NCI-H2107 treated with DMSO at 0.1 percent for 48 hours (cell line): ENCODE measurements at regions not wholly inside any gene's neighbourhood (a gene's known extent, or its start where the extent isn't known, plus 50 kb on each side); places are given as distances from the start of the nearest gene placed in this dataset.
"Not testable (repeated sequence)": the region's sequence is repeated elsewhere in the genome, so short reads cannot be mapped to it uniquely, and the experiment has no call there.

ENCODE experiments used
- DNase-seq: peaks from one replicate; lab custom pipeline; 2025; ENCODE audit not compliant: unreplicated experiment; lab: John Stamatoyannopoulos, UW

DNA sequence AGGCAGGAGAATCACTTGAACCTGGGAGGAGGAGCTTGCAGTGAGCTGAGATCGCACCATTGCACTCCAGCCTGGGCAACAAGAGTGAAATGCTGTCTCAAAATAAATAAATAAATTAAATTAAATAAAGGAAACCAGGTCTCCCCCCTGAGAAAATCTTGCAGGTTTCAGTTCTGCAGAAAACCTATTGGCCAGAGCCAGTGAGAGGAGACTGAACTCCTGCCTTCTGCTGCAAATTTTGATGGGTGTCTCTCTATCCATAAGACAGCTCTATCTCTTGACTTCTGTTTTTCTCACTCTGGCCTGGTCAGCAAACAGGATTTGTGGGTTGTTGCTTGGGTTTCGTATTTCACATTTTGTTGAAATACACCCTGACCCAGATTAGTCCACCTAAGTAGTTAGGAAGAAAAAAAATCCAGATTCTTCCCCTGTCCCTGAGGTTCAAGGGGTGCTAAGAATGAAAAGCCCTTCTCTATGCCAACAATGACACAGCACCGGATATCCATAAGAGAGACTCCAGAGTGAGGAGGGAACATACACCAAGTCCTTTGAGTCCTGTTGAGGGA lies 86.7 kb upstream of the MAP4K4 start:
- DNase-seq: no peak

- DNase-seq: no peak
These were observed 88.1 kb upstream of the MAP4K4 start for GRCh38 chr2:101609433-101609832.

- DNase-seq: no peak
These were observed 88.8 kb upstream of the MAP4K4 start for GRCh38 chr2:101608408-101609310.

DNA sequence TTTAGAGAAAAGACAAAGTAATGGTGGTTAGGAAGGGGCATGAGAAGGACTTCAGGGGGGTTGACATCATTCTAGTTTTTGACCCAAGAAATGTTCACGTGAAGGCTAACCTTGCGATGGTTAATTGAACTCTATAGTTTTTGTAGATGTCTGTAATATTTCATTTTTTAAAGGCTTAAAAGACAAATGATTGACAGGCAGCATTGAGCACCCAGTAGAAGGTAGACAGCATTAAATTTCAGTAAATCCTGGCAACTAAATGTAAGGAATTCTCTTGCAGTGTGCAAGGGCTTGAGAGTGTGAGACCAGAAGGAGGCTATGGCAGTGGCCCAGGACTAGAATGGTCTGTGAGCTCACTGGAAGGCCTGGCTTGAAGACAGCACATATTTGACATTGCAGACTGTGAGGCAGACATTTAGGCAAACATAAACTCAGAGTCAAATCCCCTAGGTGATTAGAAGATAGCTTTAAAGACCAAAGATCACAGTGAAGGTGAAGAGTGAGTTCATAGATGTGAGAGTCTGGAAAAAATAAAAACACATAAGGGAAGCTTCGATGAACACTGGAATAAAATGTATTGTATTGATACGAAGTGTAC lies 100.1 kb upstream of the MAP4K4 start:
- no peak for DNase-seq

GRCh38 chr2:101596333-101596732 lies 101.2 kb upstream of the MAP4K4 start:
- DNase-seq: no peak

DNA sequence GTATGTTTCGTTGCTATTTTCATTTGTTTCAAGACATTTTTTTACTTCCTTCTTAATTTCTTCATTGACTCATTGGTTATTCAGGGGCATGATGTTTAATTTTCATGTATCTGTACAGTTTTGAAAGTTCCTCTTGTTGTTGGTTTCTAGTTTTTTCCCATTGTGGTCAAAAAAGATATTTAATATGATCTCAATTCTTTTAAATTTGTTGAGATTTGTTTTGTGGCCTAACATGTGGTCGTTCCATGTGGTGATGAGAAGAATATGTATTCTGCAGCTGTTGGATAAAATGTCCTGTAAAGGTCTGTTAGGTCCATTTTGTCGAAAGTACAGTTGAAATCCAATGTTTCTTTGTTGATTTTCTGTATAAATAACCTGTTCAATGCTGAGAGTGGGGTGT lies 110.3 kb upstream of the MAP4K4 start:
- DNase-seq: no peak

GRCh38 chr2:101583861-101584260 lies 108.9 kb upstream of the RFX8 start:
- no peak for DNase-seq

GRCh38 chr2:101581675-101582299 lies 106.9 kb upstream of the RFX8 start:
- DNase-seq: no peak

DNA sequence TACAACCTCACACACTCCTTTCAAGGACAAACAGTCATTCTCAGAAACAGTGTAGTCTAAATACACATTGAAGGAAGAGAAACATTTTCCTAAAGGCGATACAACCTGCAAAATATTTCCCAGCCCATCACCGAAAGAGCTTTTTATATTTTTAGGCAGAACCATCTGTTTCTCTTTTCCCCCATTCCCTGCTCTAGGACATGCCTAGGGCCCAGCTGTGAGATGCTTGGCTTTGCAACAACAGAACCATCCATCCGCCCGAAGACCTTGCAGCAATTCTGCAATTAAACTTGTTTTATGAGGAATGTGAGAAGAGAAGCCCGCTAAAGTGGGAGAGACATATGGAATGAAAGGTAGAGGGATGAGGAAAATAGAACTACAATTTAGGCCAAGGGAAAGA lies 105.6 kb upstream of the RFX8 start:
- DNase-seq: no peak

GRCh38 chr2:101578671-101579070 lies 103.8 kb upstream of the RFX8 start:
- no peak for DNase-seq

DNA sequence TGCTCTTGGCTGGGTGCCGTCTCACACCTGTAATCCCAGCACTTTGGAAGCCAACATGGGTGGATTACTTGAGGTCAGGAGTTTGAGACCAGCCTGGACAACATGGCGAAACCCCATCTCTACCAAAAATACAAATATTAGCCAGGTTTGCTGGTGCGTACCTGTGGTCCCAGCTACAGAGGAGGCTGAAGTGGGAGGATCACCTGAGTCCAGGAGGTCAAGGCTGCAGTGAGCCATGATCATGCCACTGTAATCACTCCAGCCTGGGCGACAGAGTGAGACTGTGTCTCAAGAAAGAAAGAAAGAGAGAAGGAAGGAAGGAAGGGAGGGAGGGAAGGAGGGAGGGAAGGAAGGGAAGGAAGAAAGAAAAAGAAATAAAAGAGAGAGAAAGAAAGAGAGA lies 103.2 kb upstream of the RFX8 start:
- not testable (repeated sequence) for DNase-seq

- no peak for DNase-seq
These were observed 102.3 kb upstream of the RFX8 start for GRCh38 chr2:101577173-101577572.

- DNase-seq: no peak
These were observed 99.7 kb upstream of the RFX8 start for GRCh38 chr2:101574622-101575021.

- no peak for DNase-seq
These were observed 97.0 kb upstream of the RFX8 start for GRCh38 chr2:101571951-101572350.

GRCh38 chr2:101569886-101570520 lies 95.1 kb upstream of the RFX8 start:
- no peak for DNase-seq

DNA sequence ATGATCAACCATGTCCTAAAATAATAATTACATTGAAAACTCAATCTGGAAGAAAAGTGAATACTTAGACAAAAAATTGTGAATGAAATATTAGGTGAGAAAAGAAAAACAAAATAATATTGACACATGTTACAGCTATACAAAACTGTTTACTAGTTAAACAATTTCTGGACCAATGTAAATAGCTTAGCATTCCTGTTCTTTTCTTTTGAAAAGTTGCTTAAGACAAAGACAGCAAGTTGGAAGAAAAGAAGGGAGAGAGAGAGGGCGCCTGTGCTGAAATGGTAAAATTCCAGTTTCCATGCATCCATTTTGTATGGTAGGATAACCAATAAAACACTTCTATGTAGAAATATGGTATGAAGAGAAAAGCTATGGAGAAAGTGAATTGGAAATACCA lies 94.1 kb upstream of the RFX8 start:
- DNase-seq: no peak

GRCh38 chr2:101566632-101567228 lies 91.8 kb upstream of the RFX8 start:
- no peak for DNase-seq

DNA sequence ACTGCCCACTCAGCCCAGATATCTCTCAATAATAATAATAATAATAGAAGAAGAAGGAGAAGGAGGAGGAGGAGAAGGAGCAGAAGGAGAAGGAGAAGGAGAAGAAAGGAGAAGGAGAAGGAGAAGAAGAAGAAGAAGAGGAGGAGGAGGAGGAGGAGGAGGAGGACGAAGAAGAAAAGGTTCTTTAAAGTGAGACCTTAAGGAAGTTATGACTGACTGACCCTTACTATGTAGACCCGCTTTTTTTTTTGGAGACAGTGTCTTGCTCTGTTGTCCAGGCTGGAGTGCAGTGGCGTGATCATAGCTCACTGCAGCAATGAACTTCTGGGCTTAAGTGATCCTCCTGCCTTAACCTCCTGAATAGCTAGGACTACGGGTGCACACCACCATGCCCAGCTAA lies 88.9 kb upstream of the RFX8 start:
- no peak for DNase-seq

- DNase-seq: no peak
These were observed 85.9 kb upstream of the RFX8 start for GRCh38 chr2:101560780-101561315.

DNA sequence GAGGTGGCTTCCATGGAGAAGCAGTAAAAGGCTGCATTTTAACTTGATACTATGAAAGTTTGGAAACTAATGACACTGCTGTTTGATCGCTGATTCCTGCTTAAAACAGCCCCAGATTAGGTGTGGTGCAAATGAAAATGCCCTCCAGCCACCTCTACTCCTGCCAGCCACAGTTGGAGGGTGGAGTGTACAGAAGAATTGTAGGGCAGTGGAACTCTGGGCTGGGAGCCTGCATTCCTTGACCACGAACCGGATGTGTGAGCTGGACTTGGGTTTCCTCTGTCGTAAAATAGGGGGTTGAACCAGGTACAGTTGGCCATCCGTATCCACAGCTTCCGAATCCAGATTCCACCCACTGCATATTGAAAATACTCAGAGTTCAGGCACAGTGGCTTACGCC lies 84.6 kb upstream of the RFX8 start:
- DNase-seq: no peak
